GM12865 (cell line): ENCODE measurements at regions not wholly inside any gene's neighbourhood (a gene's known extent, or its start where the extent isn't known, plus 50 kb on each side); places are given as distances from the start of the nearest gene placed in this dataset.

Experiments used
- DNase-seq: peaks from one replicate; pipeline ENCODE4 v3.0.0; 2010; ENCODE audit warnings: low read depth
- H3K4me3 ChIP-seq: 2 replicates; pipeline ENCODE4 v1.5.1; 2011; ENCODE audit warnings: mild to moderate bottlenecking, low read depth, low read length, control low read depth
- TF ChIP-seq, protein P1 (sequence below): IDR thresholded peaks from 2 replicates; pipeline ENCODE4 v1.5.1; 2011; ENCODE audit warnings: low read length, control low read depth, low read depth, inconsistent platforms; ENCODE audit not compliant: insufficient read depth; ENCODE audit errors: missing control alignments

DNA sequence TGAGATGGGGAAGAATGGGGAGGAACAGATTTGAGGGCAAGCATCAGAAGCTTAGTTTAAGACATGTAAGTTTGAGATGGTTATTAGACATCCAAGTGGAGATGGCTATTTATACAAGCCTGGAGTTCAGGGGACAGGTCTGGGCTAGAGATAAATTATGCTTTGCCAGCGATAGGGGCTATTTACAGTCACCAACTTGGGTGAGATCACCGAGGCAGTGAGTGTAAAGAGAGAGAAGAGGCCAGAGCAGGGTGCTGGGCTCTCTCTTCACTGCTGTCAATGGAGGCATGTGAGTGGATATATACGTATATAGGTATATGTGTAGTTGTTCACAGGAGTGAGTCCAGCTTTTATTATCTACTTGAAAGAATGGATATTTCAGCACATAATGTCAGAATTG is 81.0 kb downstream of the QPCT start:
- no peak for DNase-seq
- TF ChIP-seq, protein P1, sequence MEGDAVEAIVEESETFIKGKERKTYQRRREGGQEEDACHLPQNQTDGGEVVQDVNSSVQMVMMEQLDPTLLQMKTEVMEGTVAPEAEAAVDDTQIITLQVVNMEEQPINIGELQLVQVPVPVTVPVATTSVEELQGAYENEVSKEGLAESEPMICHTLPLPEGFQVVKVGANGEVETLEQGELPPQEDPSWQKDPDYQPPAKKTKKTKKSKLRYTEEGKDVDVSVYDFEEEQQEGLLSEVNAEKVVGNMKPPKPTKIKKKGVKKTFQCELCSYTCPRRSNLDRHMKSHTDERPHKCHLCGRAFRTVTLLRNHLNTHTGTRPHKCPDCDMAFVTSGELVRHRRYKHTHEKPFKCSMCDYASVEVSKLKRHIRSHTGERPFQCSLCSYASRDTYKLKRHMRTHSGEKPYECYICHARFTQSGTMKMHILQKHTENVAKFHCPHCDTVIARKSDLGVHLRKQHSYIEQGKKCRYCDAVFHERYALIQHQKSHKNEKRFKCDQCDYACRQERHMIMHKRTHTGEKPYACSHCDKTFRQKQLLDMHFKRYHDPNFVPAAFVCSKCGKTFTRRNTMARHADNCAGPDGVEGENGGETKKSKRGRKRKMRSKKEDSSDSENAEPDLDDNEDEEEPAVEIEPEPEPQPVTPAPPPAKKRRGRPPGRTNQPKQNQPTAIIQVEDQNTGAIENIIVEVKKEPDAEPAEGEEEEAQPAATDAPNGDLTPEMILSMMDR = no peak
- H3K4me3 ChIP-seq = no peak overlapping the region

DNA sequence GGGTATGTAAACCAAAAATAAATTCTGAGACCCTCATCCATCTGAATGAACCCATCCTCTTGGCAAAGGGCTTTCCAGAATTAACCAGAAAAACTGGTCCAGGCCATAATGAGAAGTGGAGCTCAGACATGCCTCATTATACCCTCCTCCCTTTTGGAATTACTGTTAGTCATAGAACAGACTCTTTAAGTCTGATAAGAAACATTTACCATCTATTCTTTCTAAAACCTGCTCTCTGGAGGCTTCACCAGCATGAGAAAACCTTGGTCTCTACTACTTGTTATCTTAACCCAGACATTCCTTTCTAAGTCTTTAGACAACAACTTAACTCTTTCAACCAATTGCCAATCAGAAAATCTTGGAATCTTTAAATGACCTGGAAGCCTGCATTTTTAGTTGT is 82.8 kb downstream of the QPCT start:
- TF ChIP-seq, protein P1 = no peak
- DNase-seq = no peak
- no peak overlapping the region for H3K4me3 ChIP-seq

DNA sequence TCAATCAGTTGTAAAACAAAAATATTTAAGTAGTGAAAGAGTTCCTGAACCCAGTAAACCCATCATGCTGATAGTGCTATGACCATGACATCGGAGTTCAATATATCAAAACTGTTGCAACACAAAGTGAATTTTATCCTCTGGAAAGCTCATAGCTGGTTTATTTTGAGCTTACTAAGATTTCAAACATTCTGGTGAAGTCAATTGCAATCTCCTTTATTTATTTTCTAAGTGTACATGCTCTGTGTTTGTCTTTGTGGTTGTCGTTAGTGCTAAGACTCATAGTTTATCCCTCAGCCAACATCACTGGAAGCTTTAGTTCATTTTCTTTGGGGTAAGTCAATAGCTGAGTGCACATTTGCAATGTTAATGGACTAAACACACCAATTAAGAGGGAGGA is 91.9 kb downstream of the QPCT start:
- H3K4me3 ChIP-seq = no peak overlapping the region
- DNase-seq = no peak
- TF ChIP-seq, protein P1 = no peak

DNA sequence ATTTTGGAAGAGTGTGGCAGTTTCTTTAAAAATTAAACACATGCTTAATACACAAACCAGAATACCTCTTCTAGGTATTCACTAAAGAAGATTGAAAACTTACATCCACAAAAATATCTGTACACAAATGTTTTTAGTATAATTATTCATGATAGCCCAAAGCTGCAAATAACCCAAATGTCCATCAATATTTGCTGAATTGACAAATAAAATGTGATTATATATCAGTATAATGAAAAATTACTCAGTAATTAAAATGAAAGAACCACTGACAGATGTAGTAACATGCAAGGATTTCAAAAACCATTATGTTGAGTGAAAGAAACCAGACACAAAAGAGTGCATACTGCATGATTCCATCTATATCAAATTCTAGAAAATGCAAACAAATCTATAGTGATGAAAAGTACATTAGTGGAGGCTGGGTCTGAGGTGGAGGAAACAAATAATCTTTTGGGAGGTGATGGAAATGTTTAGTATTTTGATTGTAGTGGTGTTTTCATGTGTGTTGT is 94.8 kb downstream of the QPCT start:
- TF ChIP-seq, protein P1 = no peak
- DNase-seq = no peak
- no peak overlapping the region for H3K4me3 ChIP-seq

DNA sequence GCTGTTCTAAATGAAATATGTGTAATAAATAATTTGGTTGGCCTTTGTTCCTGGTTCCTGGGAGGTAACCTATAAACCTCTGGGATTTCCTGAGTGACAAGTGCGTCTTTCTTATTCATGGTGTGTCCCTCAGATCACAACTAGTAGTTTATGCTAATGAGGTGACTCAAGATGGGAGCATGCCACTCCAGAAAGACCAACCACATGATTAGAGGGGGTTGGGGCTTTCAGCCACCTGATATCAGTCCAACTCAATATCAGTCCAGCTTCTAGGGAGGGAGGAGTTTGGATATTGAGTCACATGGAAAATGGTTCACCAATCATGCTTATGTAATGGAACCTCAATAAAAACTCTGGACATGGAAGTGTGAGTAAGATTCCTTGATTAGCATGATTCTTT is 96.6 kb downstream of the QPCT start:
- TF ChIP-seq, protein P1 = no peak
- H3K4me3 ChIP-seq = no peak overlapping the region
- peak; percentile 12 for DNase-seq

DNA sequence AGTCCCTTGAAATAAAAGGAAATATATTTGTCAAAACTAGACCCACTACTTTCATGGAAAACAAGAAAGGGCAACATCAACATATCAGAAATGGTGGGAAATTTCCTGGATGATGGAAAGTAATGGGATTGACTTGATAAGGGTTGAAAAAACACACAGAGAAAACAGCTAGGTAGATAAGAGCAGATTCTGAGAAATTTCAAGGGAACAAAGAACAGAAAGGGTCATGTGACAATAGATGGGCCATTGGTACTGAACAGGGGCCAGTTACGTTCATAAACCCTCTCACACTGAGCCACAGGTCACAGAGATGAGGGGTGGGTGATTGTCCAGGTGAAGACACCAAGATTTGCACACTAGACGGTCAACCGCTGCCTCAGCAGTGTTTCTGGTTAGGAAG is 98.7 kb downstream of the QPCT start:
- no peak overlapping the region for H3K4me3 ChIP-seq
- TF ChIP-seq, protein P1 = no peak
- DNase-seq = no peak

DNA sequence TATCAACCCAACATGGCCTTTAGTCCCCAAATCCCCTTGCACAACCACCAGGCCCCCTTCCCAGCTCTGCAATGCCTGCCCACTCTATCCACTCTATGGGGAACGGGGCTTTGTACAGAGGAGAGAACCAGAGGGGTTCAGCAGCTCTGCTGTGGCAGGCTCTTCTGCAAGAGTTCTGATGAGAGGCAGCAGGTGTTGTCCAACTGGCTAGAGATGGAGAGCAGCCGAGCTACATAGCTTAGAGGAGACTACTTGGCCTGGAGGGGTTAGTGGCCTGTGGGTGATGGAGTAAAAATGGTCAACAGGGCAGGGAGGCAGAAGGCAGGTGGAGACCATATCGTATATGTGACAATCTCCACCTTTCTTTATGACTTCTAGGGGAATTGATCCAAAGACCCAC is 103.0 kb downstream of the QPCT start:
- no peak for DNase-seq
- TF ChIP-seq, protein P1 = no peak
- no peak overlapping the region for H3K4me3 ChIP-seq
